SW480 (cell line): ENCODE measurements at regions not wholly inside any gene's neighbourhood (a gene's known extent, or its start where the extent isn't known, plus 50 kb on each side); places are given as distances from the start of the nearest gene placed in this dataset.

Experiments
- DNase-seq: peaks from one replicate; pipeline ENCODE4 v3.0.0-alpha.2; 2016; ENCODE audit warnings: low spot score

- DNase-seq, result no peak
Observed at GRCh38 chr2:187935126-187935525, 356.5 kb upstream of the GULP1 start.

- DNase-seq, result no peak
Observed at GRCh38 chr2:187936228-187936627, 355.4 kb upstream of the GULP1 start.

GRCh38 chr2:187939180-187939579 lies 352.5 kb upstream of the GULP1 start:
- DNase-seq, result no peak

- no peak for DNase-seq
Observed at GRCh38 chr2:187942876-187943275, 348.8 kb upstream of the GULP1 start.

GRCh38 chr2:187943772-187944369 lies 347.8 kb upstream of the GULP1 start:
- no peak for DNase-seq

- DNase-seq, result no peak
Observed at GRCh38 chr2:187949859-187950258, 341.8 kb upstream of the GULP1 start.

- no peak for DNase-seq
Observed at GRCh38 chr2:187951470-187952218, 340.0 kb upstream of the GULP1 start.

GRCh38 chr2:187956906-187957534 lies 334.7 kb upstream of the GULP1 start:
- DNase-seq, result no peak

- no peak for DNase-seq
Observed at GRCh38 chr2:187959821-187960220, 331.9 kb upstream of the GULP1 start.

GRCh38 chr2:187962538-187962937 lies 329.1 kb upstream of the GULP1 start:
- no peak for DNase-seq

GRCh38 chr2:187964746-187965145 lies 326.9 kb upstream of the GULP1 start:
- no peak for DNase-seq

- DNase-seq, result no peak
Observed at GRCh38 chr2:187966924-187967323, 324.8 kb upstream of the GULP1 start.

GRCh38 chr2:187971893-187972292 lies 319.8 kb upstream of the GULP1 start:
- DNase-seq, result no peak

- DNase-seq, result no peak
Observed at GRCh38 chr2:187976259-187976985, 315.3 kb upstream of the GULP1 start.

GRCh38 chr2:187976986-187977333 lies 314.7 kb upstream of the GULP1 start:
- no peak for DNase-seq

GRCh38 chr2:187978356-187978755 lies 313.3 kb upstream of the GULP1 start:
- no peak for DNase-seq

- peak; percentile 58 for DNase-seq
Observed at GRCh38 chr2:187982668-187983067, 309.0 kb upstream of the GULP1 start.

GRCh38 chr2:187985195-187985594 lies 306.5 kb upstream of the GULP1 start:
- no peak for DNase-seq

GRCh38 chr2:187985923-187986322 lies 305.8 kb upstream of the GULP1 start:
- DNase-seq, result no peak

- DNase-seq, result no peak
Observed at GRCh38 chr2:187986390-187987105, 305.1 kb upstream of the GULP1 start.

- no peak for DNase-seq
Observed at GRCh38 chr2:187988348-187988747, 303.3 kb upstream of the GULP1 start.
